NK-92 (cell line): ENCODE measurements at regions not wholly inside any gene's neighbourhood (a gene's known extent, or its start where the extent isn't known, plus 50 kb on each side); places are given as distances from the start of the nearest gene placed in this dataset.
"Not testable (repeated sequence)": the region's sequence is repeated elsewhere in the genome, so short reads cannot be mapped to it uniquely, and the experiment has no call there.

ENCODE experiments used
- DNase-seq: peaks from one replicate; lab custom pipeline; 2025; ENCODE audit not compliant: unreplicated experiment; lab: John Stamatoyannopoulos, UW

- DNase-seq = no peak
These were observed 85.1 kb downstream of the GNL3L start for GRCh38 chrX:54615109-54615508.

GRCh38 chrX:54633641-54634040 lies 103.6 kb downstream of the GNL3L start:
- no peak for DNase-seq

- DNase-seq = no peak
These were observed 109.0 kb downstream of the GNL3L start for GRCh38 chrX:54639018-54639345.

- DNase-seq = peak; percentile 15
These were observed 109.5 kb downstream of the GNL3L start for GRCh38 chrX:54639346-54640102.

GRCh38 chrX:54640103-54640690 lies 110.2 kb downstream of the GNL3L start:
- no peak for DNase-seq

GRCh38 chrX:54640736-54641135 lies 110.7 kb downstream of the GNL3L start:
- DNase-seq = no peak

- DNase-seq = no peak
These were observed 111.5 kb downstream of the GNL3L start for GRCh38 chrX:54641530-54641929.

- DNase-seq = not testable (repeated sequence)
These were observed 117.6 kb downstream of the GNL3L start for GRCh38 chrX:54647607-54648006.

GRCh38 chrX:54659547-54659946 lies 129.5 kb downstream of the GNL3L start:
- DNase-seq = no peak

GRCh38 chrX:54675762-54676161 lies 122.3 kb downstream of the ITIH6 start:
- no peak for DNase-seq

- no peak for DNase-seq
These were observed 102.8 kb downstream of the ITIH6 start for GRCh38 chrX:54695231-54695630.

GRCh38 chrX:54695816-54696487 lies 102.1 kb downstream of the ITIH6 start:
- no peak for DNase-seq
